GM12874 (cell line): ENCODE measurements at regions not wholly inside any gene's neighbourhood (a gene's known extent, or its start where the extent isn't known, plus 50 kb on each side); places are given as distances from the start of the nearest gene placed in this dataset.

ENCODE experiments used
- TF ChIP-seq, protein P1 (sequence below): IDR thresholded peaks from 2 replicates; pipeline ENCODE4 v1.5.1; 2011; ENCODE audit warnings: low read depth, mild to moderate bottlenecking, control low read depth, low read length, moderate library complexity; ENCODE audit not compliant: insufficient read depth

DNA sequence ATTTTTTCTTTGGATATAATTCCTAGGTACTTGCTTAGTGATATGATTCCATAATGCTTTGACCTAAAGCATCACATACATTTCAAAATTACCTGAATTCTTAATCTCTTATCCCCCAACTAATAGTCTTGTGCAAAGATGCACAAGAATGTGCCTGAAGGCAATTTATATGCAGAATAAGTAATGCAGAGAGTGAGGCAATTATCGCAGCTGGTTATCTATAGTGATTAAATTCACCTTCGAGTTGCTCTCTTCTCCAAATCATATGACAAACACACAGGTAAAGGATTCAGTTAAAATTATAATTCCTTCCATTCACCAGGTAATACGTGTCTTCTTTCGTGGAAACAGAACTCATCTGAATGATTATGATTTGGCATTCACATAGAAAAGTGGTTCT is 717.3 kb downstream of the MRPL39 start:
- TF ChIP-seq, protein P1, sequence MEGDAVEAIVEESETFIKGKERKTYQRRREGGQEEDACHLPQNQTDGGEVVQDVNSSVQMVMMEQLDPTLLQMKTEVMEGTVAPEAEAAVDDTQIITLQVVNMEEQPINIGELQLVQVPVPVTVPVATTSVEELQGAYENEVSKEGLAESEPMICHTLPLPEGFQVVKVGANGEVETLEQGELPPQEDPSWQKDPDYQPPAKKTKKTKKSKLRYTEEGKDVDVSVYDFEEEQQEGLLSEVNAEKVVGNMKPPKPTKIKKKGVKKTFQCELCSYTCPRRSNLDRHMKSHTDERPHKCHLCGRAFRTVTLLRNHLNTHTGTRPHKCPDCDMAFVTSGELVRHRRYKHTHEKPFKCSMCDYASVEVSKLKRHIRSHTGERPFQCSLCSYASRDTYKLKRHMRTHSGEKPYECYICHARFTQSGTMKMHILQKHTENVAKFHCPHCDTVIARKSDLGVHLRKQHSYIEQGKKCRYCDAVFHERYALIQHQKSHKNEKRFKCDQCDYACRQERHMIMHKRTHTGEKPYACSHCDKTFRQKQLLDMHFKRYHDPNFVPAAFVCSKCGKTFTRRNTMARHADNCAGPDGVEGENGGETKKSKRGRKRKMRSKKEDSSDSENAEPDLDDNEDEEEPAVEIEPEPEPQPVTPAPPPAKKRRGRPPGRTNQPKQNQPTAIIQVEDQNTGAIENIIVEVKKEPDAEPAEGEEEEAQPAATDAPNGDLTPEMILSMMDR = no peak

DNA sequence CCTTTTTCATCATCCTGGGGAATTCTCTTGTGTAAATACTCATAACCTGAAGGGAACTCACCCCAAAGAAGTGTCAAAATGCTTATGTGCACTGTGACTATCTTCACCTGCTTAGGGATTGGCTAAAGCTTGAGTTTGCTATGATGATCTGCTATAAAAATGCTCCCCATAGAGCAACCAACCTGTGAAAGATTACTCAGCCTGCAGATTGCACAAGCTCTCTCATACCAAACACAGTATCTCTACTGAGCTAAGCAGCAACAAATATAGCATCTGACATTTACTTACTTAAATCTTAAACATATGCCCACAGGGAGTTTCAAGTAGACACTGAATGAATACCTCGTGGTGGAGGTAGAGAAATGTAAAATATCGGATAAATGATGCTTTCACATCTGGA is 725.8 kb downstream of the MRPL39 start:
- TF ChIP-seq, protein P1 = no peak

DNA sequence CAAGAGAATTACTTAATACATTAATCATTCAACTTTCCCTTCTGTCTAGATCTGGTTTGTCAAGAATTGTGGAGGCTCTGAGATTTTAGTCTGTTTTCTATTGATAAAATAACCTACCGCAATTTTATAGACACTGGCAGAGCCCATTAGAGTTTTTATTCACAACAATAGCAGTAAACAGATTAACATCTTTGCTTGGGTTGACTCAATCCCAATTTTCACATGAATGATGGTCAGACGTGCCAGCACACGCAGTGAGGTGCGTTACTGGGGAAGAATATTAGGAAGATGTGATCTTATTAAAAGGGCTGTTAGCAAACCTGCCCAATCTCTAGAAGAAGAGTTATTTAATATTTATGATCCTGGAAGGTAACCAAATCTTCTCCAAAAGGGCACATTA is 736.6 kb downstream of the MRPL39 start:
- TF ChIP-seq, protein P1 = no peak

DNA sequence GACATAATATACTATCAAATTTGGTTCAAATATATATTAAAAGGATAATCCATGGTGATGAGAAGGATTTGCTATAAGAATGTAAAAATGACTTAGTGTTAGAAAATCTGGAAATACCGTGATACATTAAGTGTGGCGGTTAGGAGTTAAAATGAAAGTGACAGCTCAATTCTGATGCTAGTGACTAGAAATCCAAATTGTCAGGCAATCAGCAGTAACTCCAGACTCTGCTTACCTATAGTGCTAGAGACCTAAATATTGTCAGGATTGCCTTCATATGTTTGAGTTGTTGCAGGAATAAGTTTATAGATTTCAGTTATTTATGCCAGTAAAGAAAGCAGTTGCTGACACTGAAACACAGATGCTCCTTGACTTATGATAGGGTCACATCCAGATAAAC is 737.4 kb downstream of the MRPL39 start:
- TF ChIP-seq, protein P1 = no peak

DNA sequence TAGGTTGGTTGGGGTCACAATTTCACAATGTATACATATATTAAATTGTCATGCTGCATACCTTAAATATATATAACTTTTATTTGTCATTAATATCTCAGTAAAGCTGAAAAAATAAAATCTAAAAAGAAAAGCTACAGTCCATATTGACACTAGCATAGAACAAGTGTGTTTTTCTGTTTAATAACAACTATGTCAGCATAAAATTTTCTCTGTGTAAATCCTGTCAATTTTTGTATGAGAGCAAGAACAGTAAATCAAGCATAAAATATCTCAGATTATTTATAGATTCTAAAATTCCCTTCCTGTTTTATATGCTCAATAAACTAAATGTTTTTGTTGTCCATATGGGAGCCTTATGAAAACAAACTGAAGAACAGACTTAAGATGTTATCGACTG is 739.2 kb downstream of the MRPL39 start:
- TF ChIP-seq, protein P1 = no peak

DNA sequence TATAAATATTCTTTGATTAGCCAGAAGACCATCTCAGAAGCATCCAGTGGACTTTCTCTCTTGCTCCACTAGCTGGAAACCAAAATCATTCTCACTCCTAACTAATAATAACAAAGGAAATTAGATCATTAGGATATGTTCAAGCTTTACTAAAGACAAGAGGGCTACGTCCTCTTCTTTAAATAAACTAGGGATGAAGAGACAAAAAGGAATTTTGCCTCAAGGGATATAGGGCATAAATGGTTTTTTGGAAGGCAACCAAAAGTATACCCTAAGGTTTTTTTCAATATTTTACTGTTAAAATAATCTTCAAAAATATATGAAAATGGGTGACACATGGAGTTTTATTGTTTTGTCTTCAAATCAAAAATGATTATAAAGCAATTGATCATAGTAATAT is 745.8 kb downstream of the MRPL39 start:
- TF ChIP-seq, protein P1 = no peak

DNA sequence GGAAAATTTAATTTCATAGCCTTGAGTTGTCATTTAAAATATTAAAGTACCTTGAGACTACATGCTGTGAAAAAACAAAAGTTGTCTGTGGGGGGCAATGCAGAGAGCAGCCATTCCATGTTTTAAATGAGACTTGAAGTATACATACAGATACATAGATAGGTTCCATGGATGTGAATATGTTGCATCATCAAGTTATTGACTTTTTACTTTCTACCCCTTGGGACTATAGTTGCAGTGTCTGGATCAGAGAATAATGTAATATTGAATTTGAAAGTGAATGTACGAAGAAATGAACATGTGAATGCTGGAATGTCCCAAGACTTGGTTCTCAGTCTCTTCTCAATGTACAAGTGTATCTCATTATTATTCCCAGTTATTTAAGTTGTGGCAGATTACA is 751.0 kb downstream of the MRPL39 start:
- TF ChIP-seq, protein P1 = no peak
